GM23338 (cell line): ENCODE measurements at regions not wholly inside any gene's neighbourhood (a gene's known extent, or its start where the extent isn't known, plus 50 kb on each side); places are given as distances from the start of the nearest gene placed in this dataset.

Experiments
- CREB1 ChIP-seq: fragments of 250-450 bp; sonication (Bioruptor Pico); IDR thresholded peaks from 2 replicates; pipeline ENCODE4 v1.5.0; 2020; ENCODE audit warnings: low read depth, mild to moderate bottlenecking, moderate library complexity
- EZH2 ChIP-seq: fragments of 200-600 bp; sonication (generic); IDR thresholded peaks from one replicate; pipeline ENCODE4 v1.8.0; 2017; ENCODE audit warnings: antibody characterized with exemption, mild to moderate bottlenecking, low read depth; ENCODE audit not compliant: unreplicated experiment
- EZH2phosphoT487 ChIP-seq: fragments of 200-600 bp; sonication (generic); IDR thresholded peaks from one replicate; pipeline ENCODE4 v1.8.1; 2018; ENCODE audit warnings: antibody characterized with exemption; ENCODE audit not compliant: unreplicated experiment
- NANOG ChIP-seq: IDR thresholded peaks from 2 replicates; pipeline ENCODE4 v1.6.1; 2016; ENCODE audit warnings: antibody characterized with exemption, borderline replicate concordance
- POLR2AphosphoS5 ChIP-seq: IDR thresholded peaks from 2 replicates; pipeline ENCODE4 v1.6.1; 2016; ENCODE audit warnings: antibody characterized with exemption, low read depth
- ZNF114 ChIP-seq: fragments of 250-450 bp; sonication (Bioruptor Pico); IDR thresholded peaks from 2 replicates; pipeline ENCODE4 v1.5.0; 2020; ENCODE audit warnings: mild to moderate bottlenecking, moderate library complexity
- TF ChIP-seq, protein P1 (sequence below): fragments of 250-450 bp; sonication (Bioruptor Pico); IDR thresholded peaks from 2 replicates; pipeline ENCODE4 v1.5.0; 2020; ENCODE audit warnings: mild to moderate bottlenecking, moderate library complexity
- TF ChIP-seq, protein P2 (sequence below): IDR thresholded peaks from one replicate; pipeline ENCODE4 v1.6.1; 2018; ENCODE audit warnings: antibody characterized with exemption; ENCODE audit not compliant: unreplicated experiment

DNA sequence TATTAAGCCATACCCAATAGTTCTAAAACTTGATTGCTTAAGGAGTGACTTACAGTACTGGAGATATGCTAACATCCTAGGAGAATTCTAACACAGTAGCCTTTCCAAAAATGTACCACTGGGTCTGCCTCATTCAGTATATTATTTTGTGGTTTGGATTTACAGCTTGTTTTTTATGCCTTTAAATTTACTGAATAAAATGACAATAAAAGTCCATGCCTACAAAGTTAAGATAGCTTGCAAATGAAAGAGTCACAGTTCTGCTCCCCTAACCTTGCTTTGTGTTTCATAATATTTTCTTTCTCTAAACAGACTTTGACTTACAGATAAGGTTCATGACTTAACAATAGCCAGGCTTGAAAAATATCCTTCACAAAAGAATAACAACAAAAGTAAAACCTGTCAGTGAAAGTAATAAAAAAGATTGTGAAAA lies 951.1 kb upstream of the NUDT12 start (continued):
- TF ChIP-seq, protein P1, sequence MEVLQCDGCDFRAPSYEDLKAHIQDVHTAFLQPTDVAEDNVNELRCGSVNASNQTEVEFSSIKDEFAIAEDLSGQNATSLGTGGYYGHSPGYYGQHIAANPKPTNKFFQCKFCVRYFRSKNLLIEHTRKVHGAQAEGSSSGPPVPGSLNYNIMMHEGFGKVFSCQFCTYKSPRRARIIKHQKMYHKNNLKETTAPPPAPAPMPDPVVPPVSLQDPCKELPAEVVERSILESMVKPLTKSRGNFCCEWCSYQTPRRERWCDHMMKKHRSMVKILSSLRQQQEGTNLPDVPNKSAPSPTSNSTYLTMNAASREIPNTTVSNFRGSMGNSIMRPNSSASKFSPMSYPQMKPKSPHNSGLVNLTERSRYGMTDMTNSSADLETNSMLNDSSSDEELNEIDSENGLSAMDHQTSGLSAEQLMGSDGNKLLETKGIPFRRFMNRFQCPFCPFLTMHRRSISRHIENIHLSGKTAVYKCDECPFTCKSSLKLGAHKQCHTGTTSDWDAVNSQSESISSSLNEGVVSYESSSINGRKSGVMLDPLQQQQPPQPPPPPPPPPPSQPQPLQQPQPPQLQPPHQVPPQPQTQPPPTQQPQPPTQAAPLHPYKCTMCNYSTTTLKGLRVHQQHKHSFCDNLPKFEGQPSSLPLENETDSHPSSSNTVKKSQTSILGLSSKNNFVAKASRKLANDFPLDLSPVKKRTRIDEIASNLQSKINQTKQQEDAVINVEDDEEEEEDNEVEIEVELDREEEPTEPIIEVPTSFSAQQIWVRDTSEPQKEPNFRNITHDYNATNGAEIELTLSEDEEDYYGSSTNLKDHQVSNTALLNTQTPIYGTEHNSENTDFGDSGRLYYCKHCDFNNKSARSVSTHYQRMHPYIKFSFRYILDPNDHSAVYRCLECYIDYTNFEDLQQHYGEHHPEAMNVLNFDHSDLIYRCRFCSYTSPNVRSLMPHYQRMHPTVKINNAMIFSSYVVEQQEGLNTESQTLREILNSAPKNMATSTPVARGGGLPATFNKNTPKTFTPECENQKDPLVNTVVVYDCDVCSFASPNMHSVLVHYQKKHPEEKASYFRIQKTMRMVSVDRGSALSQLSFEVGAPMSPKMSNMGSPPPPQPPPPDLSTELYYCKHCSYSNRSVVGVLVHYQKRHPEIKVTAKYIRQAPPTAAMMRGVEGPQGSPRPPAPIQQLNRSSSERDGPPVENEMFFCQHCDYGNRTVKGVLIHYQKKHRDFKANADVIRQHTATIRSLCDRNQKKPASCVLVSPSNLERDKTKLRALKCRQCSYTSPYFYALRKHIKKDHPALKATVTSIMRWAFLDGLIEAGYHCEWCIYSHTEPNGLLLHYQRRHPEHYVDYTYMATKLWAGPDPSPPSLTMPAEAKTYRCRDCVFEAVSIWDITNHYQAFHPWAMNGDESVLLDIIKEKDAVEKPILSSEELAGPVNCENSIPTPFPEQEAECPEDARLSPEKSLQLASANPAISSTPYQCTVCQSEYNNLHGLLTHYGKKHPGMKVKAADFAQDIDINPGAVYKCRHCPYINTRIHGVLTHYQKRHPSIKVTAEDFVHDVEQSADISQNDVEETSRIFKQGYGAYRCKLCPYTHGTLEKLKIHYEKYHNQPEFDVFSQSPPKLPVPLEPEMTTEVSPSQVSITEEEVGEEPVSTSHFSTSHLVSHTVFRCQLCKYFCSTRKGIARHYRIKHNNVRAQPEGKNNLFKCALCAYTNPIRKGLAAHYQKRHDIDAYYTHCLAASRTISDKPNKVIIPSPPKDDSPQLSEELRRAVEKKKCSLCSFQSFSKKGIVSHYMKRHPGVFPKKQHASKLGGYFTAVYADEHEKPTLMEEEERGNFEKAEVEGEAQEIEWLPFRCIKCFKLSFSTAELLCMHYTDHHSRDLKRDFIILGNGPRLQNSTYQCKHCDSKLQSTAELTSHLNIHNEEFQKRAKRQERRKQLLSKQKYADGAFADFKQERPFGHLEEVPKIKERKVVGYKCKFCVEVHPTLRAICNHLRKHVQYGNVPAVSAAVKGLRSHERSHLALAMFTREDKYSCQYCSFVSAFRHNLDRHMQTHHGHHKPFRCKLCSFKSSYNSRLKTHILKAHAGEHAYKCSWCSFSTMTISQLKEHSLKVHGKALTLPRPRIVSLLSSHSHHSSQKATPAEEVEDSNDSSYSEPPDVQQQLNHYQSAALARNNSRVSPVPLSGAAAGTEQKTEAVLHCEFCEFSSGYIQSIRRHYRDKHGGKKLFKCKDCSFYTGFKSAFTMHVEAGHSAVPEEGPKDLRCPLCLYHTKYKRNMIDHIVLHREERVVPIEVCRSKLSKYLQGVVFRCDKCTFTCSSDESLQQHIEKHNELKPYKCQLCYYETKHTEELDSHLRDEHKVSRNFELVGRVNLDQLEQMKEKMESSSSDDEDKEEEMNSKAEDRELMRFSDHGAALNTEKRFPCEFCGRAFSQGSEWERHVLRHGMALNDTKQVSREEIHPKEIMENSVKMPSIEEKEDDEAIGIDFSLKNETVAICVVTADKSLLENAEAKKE (CRISPR knock-in tag) = no peak
- TF ChIP-seq ZNF114 (CRISPR knock-in tag) (no peak), POLR2AphosphoS5 (no peak), EZH2phosphoT487 (no peak), EZH2 (no peak), NANOG (no peak), CREB1 (no peak)
- TF ChIP-seq, protein P2, sequence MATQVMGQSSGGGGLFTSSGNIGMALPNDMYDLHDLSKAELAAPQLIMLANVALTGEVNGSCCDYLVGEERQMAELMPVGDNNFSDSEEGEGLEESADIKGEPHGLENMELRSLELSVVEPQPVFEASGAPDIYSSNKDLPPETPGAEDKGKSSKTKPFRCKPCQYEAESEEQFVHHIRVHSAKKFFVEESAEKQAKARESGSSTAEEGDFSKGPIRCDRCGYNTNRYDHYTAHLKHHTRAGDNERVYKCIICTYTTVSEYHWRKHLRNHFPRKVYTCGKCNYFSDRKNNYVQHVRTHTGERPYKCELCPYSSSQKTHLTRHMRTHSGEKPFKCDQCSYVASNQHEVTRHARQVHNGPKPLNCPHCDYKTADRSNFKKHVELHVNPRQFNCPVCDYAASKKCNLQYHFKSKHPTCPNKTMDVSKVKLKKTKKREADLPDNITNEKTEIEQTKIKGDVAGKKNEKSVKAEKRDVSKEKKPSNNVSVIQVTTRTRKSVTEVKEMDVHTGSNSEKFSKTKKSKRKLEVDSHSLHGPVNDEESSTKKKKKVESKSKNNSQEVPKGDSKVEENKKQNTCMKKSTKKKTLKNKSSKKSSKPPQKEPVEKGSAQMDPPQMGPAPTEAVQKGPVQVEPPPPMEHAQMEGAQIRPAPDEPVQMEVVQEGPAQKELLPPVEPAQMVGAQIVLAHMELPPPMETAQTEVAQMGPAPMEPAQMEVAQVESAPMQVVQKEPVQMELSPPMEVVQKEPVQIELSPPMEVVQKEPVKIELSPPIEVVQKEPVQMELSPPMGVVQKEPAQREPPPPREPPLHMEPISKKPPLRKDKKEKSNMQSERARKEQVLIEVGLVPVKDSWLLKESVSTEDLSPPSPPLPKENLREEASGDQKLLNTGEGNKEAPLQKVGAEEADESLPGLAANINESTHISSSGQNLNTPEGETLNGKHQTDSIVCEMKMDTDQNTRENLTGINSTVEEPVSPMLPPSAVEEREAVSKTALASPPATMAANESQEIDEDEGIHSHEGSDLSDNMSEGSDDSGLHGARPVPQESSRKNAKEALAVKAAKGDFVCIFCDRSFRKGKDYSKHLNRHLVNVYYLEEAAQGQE = no peak
